GM12878 (cell line): ENCODE measurements at regions not wholly inside any gene's neighbourhood (a gene's known extent, or its start where the extent isn't known, plus 50 kb on each side); places are given as distances from the start of the nearest gene placed in this dataset.

ENCODE experiments used
- ATAC-seq: fragments of 200-7000 bp; cut with Tn5 transposase; 3 replicates; pipeline ENCODE4 v1.9.1; 2020; ENCODE audit warnings: mild to moderate bottlenecking, moderate library complexity
- BruUV-seq: library from RNA; stranded (reverse); fragments of 400-500 nt; replicated peaks from 2 replicates; lab custom pipeline; 2021; lab: Mats Ljungman, UMichigan
- CTCF ChIA-PET: fragments of 300-600 bp; sonication (Branson Sonifier 250); formaldehyde crosslinking; extraction: SDS; loops from one replicate; lab custom pipeline; 2021; ENCODE audit warnings: inconsistent platforms; lab: Yijun Ruan, JAX
- POLR2A ChIA-PET: fragments of 350-600 bp; formaldehyde crosslinking; extraction: SDS; loops from one replicate; lab custom pipeline; 2021; ENCODE audit warnings: inconsistent platforms; lab: Charles Lee
- RAD21 ChIA-PET: fragments of 300-600 bp; sonication (Branson Sonifier 250); formaldehyde crosslinking; loops from one replicate; lab custom pipeline; 2023; ENCODE audit warnings: antibody characterized with exemption; ENCODE audit not compliant: unreplicated experiment; lab: Charles Lee
- SMC1A ChIA-PET: fragments of 300-600 bp; sonication (Branson Sonifier 250); formaldehyde crosslinking; loops from one replicate; lab custom pipeline; 2023; ENCODE audit not compliant: unreplicated experiment, uncharacterized antibody; lab: Charles Lee
- DNase-seq: peaks from one replicate; pipeline ENCODE4 v3.0.0-alpha.2; 2011; ENCODE audit warnings: low read depth, low spot score
- FAIRE-seq: peaks from 3 replicates; lab custom pipeline; 2011; peaks lifted over from hg19 to GRCh38; lab: Jason Lieb, UNC
- H2AFZ ChIP-seq: 2 replicates; pipeline ENCODE4 v1.6.0; 2011; ENCODE audit warnings: low read depth, low read length, control low read depth; ENCODE audit not compliant: control insufficient read depth
- H3K27ac ChIP-seq: 2 replicates; pipeline ENCODE4 v1.5.1; 2011; ENCODE audit warnings: control low read depth; ENCODE audit not compliant: control insufficient read depth, insufficient read depth
- H3K27me3 ChIP-seq, 2 experiments: replicated peaks in 1 of 2; 2 replicates each; pipeline versions ENCODE4 v1.6.0 to v1.6.1; 2011; ENCODE audit warnings: low read length in 1 of 2; ENCODE audit not compliant: control insufficient read depth in 2 of 2, insufficient read depth in 2 of 2
- H3K36me3 ChIP-seq, 2 experiments: 2 replicates each; pipeline ENCODE4 v1.5.1; 2011; ENCODE audit warnings: low read length in 1 of 2; ENCODE audit not compliant: control insufficient read depth in 2 of 2, insufficient read depth in 2 of 2
- H3K4me1 ChIP-seq: 2 replicates; pipeline ENCODE4 v1.6.1; 2011; ENCODE audit warnings: mild to moderate bottlenecking, low read length, moderate library complexity, mixed read lengths; ENCODE audit not compliant: control insufficient read depth, insufficient read depth
- H3K4me2 ChIP-seq: 2 replicates; pipeline ENCODE4 v1.6.0; 2011; ENCODE audit warnings: control low read depth; ENCODE audit not compliant: control insufficient read depth, insufficient read depth
- H3K4me3 ChIP-seq: fragments of 200-600 bp; sonication (generic); 2 replicates; pipeline ENCODE4 v1.5.1; 2016
- H3K79me2 ChIP-seq: 2 replicates; pipeline ENCODE4 v1.6.0; 2011; ENCODE audit warnings: low read length; ENCODE audit not compliant: control insufficient read depth, insufficient read depth
- H3K9ac ChIP-seq: 2 replicates; pipeline ENCODE4 v1.8.0; 2011; ENCODE audit warnings: low read length, control low read depth, mixed read lengths; ENCODE audit not compliant: control insufficient read depth, insufficient read depth
- H3K9me3 ChIP-seq: replicated peaks from 3 replicates; pipeline ENCODE4 v1.5.1; 2011; ENCODE audit warnings: mild to moderate bottlenecking, low read length; ENCODE audit not compliant: control insufficient read depth, insufficient read depth
- H4K20me1 ChIP-seq: 2 replicates; pipeline ENCODE4 v1.6.0; 2011; ENCODE audit not compliant: control insufficient read depth, insufficient read depth
- CBX5 ChIP-seq: sonication (generic); IDR thresholded peaks from 2 replicates; pipeline ENCODE4 v1.6.1; 2016; ENCODE audit warnings: low read depth, moderate library complexity, mild to moderate bottlenecking, inconsistent platforms
- CREM ChIP-seq: IDR thresholded peaks from 2 replicates; pipeline ENCODE4 v1.6.1; 2014; ENCODE audit warnings: antibody characterized with exemption, low read depth
- EED ChIP-seq: sonication (generic); IDR thresholded peaks from 2 replicates; pipeline ENCODE4 v1.6.1; 2016; ENCODE audit warnings: antibody characterized with exemption, low read depth
- GABPA ChIP-seq: IDR thresholded peaks from 2 replicates; pipeline ENCODE4 v1.6.1; 2014; ENCODE audit warnings: antibody characterized with exemption, low read depth, mild to moderate bottlenecking, inconsistent platforms
- IKZF2 ChIP-seq, 2 experiments: fragments of 450-650 bp; IDR thresholded peaks; 2 replicates each; pipeline ENCODE4 v1.6.1; 2017; ENCODE audit warnings: mild to moderate bottlenecking in 2 of 2, moderate library complexity in 2 of 2
- KLF5 ChIP-seq: fragments of 450-650 bp; IDR thresholded peaks from 2 replicates; pipeline ENCODE4 v1.6.1; 2014; ENCODE audit warnings: mild to moderate bottlenecking; ENCODE audit not compliant: partially characterized antibody
- POLR2A ChIP-seq: IDR thresholded peaks from 2 replicates; pipeline ENCODE4 v1.6.1; 2011; ENCODE audit warnings: low read depth, mild to moderate bottlenecking, low read length
- RUNX3 ChIP-seq: IDR thresholded peaks from 2 replicates; pipeline ENCODE4 v1.6.1; 2012; ENCODE audit warnings: low read length, inconsistent platforms
- ZNF384 ChIP-seq: IDR thresholded peaks from 2 replicates; pipeline ENCODE4 v1.6.1; 2012; ENCODE audit warnings: low read depth, mild to moderate bottlenecking, low read length, improper control_type of control experiment, borderline replicate concordance
- WGBS: methylation state at CpG from one replicate; pipeline ENCODE4 v1.1.6; 2016; ENCODE audit warnings: low lambda C conversion rate; ENCODE audit not compliant: insufficient replicate concordance, insufficient coverage; ENCODE audit errors: missing lambda C conversion rate; 5-methylcytosine and 5-hydroxymethylcytosine counted together
- in situ Hi-C: fragments of 300-500 bp; cut with MboI; formaldehyde crosslinking; loops from 9 replicates; pipeline ENCODE4 v1.14.3; 2018; ENCODE audit warnings: mixed read lengths
- intact Hi-C: fragments of 100-400 bp; cut with micrococcal nuclease; formaldehyde crosslinking; loops from one replicate; pipeline ENCODE4 v1.14.2; 2022; ENCODE audit not compliant: unreplicated experiment
- TF ChIP-seq, protein P1 (sequence below): fragments of 450-650 bp; IDR thresholded peaks from 2 replicates; pipeline ENCODE4 v1.6.1; 2017; ENCODE audit warnings: low read depth, mild to moderate bottlenecking, moderate library complexity
- TF ChIP-seq, protein P2 (sequence below): fragments of 450-650 bp; IDR thresholded peaks from 2 replicates; pipeline ENCODE4 v1.6.1; 2018; ENCODE audit warnings: borderline replicate concordance, mild to moderate bottlenecking; ENCODE audit not compliant: partially characterized antibody

DNA sequence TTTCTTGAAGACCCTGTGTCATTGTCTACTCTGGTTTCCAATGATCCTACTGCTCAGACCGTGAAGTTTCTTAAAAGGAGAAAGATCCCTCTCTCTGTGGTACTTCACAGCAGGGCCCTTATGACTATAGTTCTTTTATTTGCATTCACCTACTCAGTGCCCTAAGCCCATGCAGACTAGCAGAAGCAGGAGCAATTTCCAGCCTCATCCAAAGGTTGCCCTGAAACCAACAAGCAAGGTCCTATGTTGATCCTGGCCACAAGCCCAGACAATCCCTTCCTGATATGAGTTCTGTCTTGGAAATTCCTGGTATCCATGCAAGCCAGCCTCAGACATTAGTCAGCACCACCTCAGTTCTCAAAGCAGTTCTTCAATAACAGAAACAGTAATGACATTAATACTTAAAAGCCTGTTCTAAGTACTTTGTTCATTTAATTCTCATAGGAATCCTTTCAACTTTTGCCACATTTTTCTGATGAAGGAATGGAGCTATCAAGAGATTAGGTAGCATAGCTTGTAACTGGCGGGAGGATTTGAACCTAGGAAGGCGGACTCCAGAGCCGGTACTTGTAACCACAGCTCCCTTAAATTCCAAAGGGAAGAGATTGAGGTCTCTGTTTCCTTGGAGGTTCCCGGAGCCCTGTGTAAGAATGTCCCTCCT, 58.1 kb upstream of the ST8SIA6 start:
- ChIA-PET RAD21 (no interaction called here), POLR2A (no interaction called here), SMC1A (interaction anchor here (1.1 to 4.3 kb wide), 3 partner anchors 13 to 47 kb away, joined by 4 to 24 read pairs (median 9); no protein-coding TSS in a partner anchor), CTCF (no interaction called here)
- BruUV-seq: no TSS peak
- no peak overlapping the region for H2AFZ ChIP-seq
- no peaks in the 10 kb centered on the region for H3K79me2 ChIP-seq
- 79% methylated on average over 5 of the region's 5 CpGs for WGBS
- H3K36me3 ChIP-seq: no peaks in the 10 kb centered on the region
- H3K4me3 ChIP-seq: no peak overlapping the region
- H3K27me3 ChIP-seq: no peaks in the 10 kb centered on the region; a peak in 1 of 4 replicates
- no peaks in the 10 kb centered on the region for H4K20me1 ChIP-seq
- H3K9me3 ChIP-seq: no peaks in the 10 kb centered on the region; the same call in 2 of the 3 replicates
- no peak overlapping the region for H3K9ac ChIP-seq
- no peak for TF ChIP-seq POLR2A
- peak; percentile 33; the same call in 1 of the 2 replicates for TF ChIP-seq EED
- intact Hi-C loops: loop anchor here (5.0 kb wide), 2 partner anchors 75 to 80 kb away; no protein-coding TSS in a partner anchor
- H3K4me1 ChIP-seq: peaks cover 30% of the 10 kb centered on the region
- ATAC-seq: peak; percentile 33
- in situ Hi-C loops: no loop called here
- H3K4me2 ChIP-seq: no peak overlapping the region
- no peak overlapping the region for H3K27ac ChIP-seq
- no peak for DNase-seq
- FAIRE-seq: peak; percentile 27

DNA sequence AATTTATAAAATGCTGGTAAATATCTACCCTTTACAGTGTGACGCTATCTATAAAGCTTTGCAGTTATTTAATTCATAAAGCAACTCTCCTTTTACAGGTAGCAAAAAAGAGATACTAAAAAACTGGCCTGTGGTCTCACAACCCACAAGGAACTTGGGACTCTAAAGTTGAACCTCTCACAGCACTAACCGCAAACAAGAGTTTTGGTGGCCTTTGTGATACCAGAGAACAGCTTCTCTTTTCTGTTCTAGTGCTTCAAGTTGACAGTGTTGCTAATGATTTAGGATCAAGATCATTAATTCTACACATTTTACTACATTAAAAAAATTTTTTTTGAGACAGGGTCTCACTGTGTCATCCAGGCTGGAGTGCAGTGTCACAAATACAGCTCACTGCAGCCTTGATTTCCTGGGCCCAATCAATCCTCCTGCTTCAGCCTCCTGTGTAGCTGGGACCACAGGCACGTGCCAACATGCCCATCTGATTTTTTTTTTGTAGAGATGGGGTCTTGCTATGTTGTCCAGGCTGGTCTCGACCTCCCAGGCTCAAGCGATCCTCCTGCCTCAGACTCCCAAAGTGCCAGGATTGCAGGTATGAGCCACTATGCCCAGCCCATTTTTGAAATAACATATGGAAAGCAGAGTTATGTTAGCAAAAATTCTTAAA, 56.0 kb upstream of the ST8SIA6 start:
- WGBS: 5% methylated on average over 5 of the region's 5 CpGs
- H3K4me1 ChIP-seq: peaks cover 30% of the 10 kb centered on the region
- no peaks in the 10 kb centered on the region; the same call in 2 of the 3 replicates for H3K9me3 ChIP-seq
- in situ Hi-C loops (no loop called here), intact Hi-C loops (loop anchor here (2.0 to 5.0 kb wide), 4 partner anchors 34 to 78 kb away; no protein-coding TSS in a partner anchor)
- CTCF ChIA-PET: interaction anchor here (0.9 to 4.7 kb wide), 4 partner anchors 13 to 137 kb away, joined by 3 to 18 read pairs (median 4); no protein-coding TSS in a partner anchor
- H4K20me1 ChIP-seq: no peaks in the 10 kb centered on the region
- no peak overlapping the region for H2AFZ ChIP-seq
- H3K9ac ChIP-seq: peak overlapping the region; percentile 59; the same call in 1 of the 2 replicates
- BruUV-seq: no TSS peak
- FAIRE-seq (peak; percentile 94), DNase-seq (peak; percentile 75), ATAC-seq (peak; percentile 83)
- no peaks in the 10 kb centered on the region for H3K36me3 ChIP-seq
- POLR2A ChIA-PET: interaction anchor here (1.2 to 2.0 kb wide), 3 partner anchors 48 to 76 kb away, joined by 3 to 5 read pairs (median 5); no protein-coding TSS in a partner anchor
- RAD21 ChIA-PET: interaction anchor here (0.8 to 1.7 kb wide), 12 partner anchors 13 to 232 kb away, joined by 3 to 13 read pairs (median 4); partner anchors contain the start of gene STAM
- SMC1A ChIA-PET: interaction anchor here (0.6 to 7.4 kb wide), 19 partner anchors 8 to 283 kb away, joined by 3 to 48 read pairs (median 3); no protein-coding TSS in a partner anchor
- no peaks in the 10 kb centered on the region; a peak in 1 of 4 replicates for H3K27me3 ChIP-seq
- H3K27ac ChIP-seq: peak overlapping the region; percentile 89
- H3K4me2 ChIP-seq: peak overlapping the region; percentile 88
- no peaks in the 10 kb centered on the region for H3K79me2 ChIP-seq
- H3K4me3 ChIP-seq: peak overlapping the region; percentile 44; the same call in 1 of the 2 replicates
- TF ChIP-seq ZNF384 (peak; percentile 20; the same call in 1 of the 2 replicates), EED (peak; percentile 69), RUNX3 (peak; percentile 99), KLF5 (no peak), IKZF2 (IDR thresholded peaks at IDR 0.05) (peak; percentile 90), CBX5 (peak; percentile 57; the same call in 1 of the 2 replicates), CREM (0 out of 2 replicates have a peak, but pooled peaks have one; percentile 34), GABPA (no peak)
- TF ChIP-seq, protein P1, sequence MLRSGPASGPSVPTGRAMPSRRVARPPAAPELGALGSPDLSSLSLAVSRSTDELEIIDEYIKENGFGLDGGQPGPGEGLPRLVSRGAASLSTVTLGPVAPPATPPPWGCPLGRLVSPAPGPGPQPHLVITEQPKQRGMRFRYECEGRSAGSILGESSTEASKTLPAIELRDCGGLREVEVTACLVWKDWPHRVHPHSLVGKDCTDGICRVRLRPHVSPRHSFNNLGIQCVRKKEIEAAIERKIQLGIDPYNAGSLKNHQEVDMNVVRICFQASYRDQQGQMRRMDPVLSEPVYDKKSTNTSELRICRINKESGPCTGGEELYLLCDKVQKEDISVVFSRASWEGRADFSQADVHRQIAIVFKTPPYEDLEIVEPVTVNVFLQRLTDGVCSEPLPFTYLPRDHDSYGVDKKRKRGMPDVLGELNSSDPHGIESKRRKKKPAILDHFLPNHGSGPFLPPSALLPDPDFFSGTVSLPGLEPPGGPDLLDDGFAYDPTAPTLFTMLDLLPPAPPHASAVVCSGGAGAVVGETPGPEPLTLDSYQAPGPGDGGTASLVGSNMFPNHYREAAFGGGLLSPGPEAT: peak; percentile 70; the same call in 1 of the 2 replicates
- TF ChIP-seq, protein P2, sequence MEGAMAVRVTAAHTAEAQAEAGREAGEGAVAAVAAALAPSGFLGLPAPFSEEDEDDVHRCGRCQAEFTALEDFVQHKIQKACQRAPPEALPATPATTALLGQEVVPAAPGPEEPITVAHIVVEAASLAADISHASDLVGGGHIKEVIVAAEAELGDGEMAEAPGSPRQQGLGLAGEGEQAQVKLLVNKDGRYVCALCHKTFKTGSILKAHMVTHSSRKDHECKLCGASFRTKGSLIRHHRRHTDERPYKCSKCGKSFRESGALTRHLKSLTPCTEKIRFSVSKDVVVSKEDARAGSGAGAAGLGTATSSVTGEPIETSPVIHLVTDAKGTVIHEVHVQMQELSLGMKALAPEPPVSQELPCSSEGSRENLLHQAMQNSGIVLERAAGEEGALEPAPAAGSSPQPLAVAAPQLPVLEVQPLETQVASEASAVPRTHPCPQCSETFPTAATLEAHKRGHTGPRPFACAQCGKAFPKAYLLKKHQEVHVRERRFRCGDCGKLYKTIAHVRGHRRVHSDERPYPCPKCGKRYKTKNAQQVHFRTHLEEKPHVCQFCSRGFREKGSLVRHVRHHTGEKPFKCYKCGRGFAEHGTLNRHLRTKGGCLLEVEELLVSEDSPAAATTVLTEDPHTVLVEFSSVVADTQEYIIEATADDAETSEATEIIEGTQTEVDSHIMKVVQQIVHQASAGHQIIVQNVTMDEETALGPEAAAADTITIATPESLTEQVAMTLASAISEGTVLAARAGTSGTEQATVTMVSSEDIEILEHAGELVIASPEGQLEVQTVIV: no peak
